AG09309 (cell line): ENCODE measurements at regions not wholly inside any gene's neighbourhood (a gene's known extent, or its start where the extent isn't known, plus 50 kb on each side); places are given as distances from the start of the nearest gene placed in this dataset.

Experiments
- DNase-seq: peaks from one replicate; pipeline ENCODE4 v3.0.0-alpha.2; 2010; ENCODE audit warnings: low read depth
- H3K4me3 ChIP-seq: 2 replicates; pipeline ENCODE4 v1.5.1; 2011; ENCODE audit warnings: mild to moderate bottlenecking, low read depth, low read length, moderate library complexity; ENCODE audit not compliant: control insufficient read depth
- TF ChIP-seq, protein P1 (sequence below): IDR thresholded peaks from 2 replicates; pipeline ENCODE4 v1.5.1; 2011; ENCODE audit warnings: mild to moderate bottlenecking, low read depth, low read length, inconsistent platforms; ENCODE audit not compliant: insufficient read depth, control insufficient read depth; ENCODE audit errors: missing control alignments

DNA sequence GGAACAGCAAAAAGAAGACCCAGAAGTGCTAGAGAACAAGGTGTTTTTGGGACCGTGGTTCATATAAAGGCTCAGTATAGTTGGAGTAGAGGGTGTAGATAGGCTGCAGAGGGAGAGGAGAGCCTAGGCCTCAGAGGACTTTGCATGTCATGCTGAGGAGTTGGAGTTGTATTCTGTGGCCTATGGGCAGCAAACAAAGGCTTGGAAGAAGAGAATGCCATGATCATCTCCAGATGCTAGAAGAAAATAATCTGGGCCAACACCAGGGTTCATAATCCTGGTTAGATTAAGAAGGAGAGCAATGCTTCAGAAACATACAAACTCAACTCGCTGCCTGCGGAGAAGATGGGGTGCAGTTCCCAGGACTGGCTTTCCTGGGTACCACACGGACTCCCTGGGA is 262.8 kb upstream of the USP24 start:
- TF ChIP-seq, protein P1, sequence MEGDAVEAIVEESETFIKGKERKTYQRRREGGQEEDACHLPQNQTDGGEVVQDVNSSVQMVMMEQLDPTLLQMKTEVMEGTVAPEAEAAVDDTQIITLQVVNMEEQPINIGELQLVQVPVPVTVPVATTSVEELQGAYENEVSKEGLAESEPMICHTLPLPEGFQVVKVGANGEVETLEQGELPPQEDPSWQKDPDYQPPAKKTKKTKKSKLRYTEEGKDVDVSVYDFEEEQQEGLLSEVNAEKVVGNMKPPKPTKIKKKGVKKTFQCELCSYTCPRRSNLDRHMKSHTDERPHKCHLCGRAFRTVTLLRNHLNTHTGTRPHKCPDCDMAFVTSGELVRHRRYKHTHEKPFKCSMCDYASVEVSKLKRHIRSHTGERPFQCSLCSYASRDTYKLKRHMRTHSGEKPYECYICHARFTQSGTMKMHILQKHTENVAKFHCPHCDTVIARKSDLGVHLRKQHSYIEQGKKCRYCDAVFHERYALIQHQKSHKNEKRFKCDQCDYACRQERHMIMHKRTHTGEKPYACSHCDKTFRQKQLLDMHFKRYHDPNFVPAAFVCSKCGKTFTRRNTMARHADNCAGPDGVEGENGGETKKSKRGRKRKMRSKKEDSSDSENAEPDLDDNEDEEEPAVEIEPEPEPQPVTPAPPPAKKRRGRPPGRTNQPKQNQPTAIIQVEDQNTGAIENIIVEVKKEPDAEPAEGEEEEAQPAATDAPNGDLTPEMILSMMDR: no peak
- no peak for DNase-seq
- H3K4me3 ChIP-seq: no peak overlapping the region

DNA sequence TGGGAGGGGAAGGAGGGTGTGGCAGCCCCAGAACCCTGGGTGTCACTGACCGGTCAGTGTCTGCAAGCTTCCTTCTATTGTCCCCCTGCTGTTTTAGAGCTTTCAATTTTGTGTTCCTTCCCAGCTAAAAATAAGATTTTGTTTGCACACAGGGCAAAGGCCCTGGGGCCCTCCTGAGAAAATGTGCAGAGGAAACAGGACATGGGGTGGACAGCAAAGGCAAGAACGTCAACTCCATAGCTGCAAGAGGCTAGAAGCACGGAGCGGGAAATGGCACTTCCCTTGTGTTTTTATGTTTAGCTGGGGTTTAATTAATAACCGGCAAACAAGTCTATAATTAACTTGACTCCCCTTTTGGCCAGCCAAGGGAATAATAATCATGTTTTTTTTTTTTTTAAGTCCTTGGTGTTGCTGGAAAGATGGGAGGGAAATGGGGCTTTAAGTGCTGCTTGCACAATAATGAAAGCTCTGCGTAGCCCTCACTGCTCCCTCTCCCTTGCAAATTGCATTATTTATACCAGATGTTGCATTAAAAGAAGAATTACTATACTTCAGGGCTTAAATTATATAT is 261.4 kb upstream of the USP24 start:
- no peak for DNase-seq
- H3K4me3 ChIP-seq: no peak overlapping the region
- TF ChIP-seq, protein P1: no peak

DNA sequence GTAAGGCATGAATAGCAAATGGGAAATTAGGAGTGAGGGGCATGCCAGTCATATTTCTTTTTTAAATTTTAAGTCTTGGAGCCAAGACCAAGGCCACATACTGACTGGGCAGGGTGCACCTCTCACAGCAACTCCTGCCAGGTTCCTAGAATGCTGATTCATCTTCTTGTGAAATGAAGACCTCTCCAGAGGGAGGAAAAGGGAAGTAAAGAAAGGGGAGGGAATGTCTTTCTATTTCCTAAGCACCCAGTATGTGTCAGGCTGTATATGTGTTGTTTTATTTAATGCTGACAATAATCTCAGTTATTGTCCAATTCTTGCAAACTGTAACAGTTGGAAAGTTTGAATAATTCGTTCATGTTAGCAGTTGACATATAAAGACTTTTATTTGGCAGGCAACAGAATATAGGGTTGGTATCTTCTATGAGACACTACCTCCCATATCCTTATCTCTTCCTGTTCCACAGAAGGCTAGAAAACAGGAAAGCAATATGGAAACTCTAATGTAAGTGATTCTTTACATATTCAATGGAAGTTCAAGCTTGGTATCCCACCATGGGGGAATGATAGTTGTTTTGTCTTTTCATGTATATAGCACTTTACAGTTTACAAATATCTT is 259.1 kb upstream of the USP24 start:
- TF ChIP-seq, protein P1: no peak
- DNase-seq: no peak
- H3K4me3 ChIP-seq: no peak overlapping the region

DNA sequence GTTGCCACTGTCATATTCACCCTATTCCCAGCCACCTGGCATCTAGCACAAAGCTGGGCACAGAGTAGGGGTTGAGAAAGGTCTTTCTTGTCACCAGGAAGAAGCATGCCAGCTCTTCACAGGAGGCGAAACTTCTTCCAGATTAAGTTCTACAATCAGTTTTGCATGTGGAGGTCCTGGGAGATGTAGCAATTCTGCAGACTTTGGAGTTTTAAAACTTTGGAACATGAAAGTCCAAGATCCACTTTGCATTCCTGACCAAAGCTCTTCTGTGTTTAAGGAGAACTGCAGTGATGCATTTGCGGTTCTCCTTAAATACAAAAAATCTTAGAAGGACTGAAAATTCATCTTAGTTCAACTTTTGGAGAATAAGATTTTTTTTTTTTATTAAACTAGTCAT is 258.5 kb upstream of the USP24 start:
- TF ChIP-seq, protein P1: no peak
- H3K4me3 ChIP-seq: no peak overlapping the region
- no peak for DNase-seq

DNA sequence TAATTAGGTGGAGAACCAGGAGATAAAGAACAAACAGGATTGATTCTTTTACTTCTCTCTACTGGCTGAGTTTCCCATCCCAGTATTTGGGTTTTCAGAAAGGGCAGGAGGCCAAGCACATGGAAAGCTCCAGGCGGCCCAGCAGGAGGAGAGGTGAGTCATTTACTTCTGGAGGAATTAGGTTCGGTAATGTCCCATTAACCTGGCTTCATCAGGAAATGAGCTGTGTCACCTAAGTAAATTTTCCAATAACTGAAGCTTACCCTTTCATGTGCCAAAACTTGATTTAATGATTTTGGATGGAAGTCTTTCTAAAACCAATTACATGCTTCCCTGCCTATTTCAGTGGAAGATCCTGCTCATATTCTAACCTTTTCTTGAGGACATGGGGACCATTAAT is 257.6 kb upstream of the USP24 start:
- H3K4me3 ChIP-seq: no peak overlapping the region
- TF ChIP-seq, protein P1: no peak
- no peak for DNase-seq

DNA sequence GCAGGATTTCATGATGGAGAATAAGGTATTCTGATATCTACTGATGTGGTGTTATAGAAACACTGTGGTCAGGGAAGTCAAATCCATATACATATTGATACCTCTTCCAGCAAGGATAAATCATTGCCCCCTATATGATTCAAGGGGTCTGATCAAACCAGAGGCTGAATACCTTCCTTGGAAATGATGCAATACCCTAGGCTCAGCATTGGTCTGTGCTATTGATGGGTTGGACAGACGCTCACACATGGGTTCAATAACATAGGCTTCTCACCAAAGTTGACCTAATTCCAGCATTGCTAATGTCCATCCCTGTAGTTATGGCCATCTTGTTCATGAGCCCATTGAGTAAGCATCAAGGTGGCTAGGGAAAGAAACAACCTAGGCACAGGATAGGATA is 257.0 kb upstream of the USP24 start:
- TF ChIP-seq, protein P1: no peak
- H3K4me3 ChIP-seq: no peak overlapping the region
- no peak for DNase-seq
